ENCODE measurements at regions not wholly inside any gene's neighbourhood (a gene's known extent, or its start where the extent isn't known, plus 50 kb on each side); places are given as distances from the start of the nearest gene placed in this dataset.
"Not testable (repeated sequence)": the region's sequence is repeated elsewhere in the genome, so short reads cannot be mapped to it uniquely, and the experiment has no call there.

- FAIRE-seq: no peak
These were observed 59.2 kb upstream of the TMEM47 start for GRCh38 chrX:34716302-34716701.

GRCh38 chrX:34734383-34734782, 77.3 kb upstream of the TMEM47 start:
- FAIRE-seq: no peak

GRCh38 chrX:34744521-34744920, 87.4 kb upstream of the TMEM47 start:
- FAIRE-seq: no peak

- FAIRE-seq: no peak
These were observed 92.8 kb upstream of the TMEM47 start for GRCh38 chrX:34749896-34750295.

GRCh38 chrX:34764852-34765361, 107.8 kb upstream of the TMEM47 start:
- no peak for FAIRE-seq

GRCh38 chrX:34768290-34768689, 111.2 kb upstream of the TMEM47 start:
- no peak for FAIRE-seq

- FAIRE-seq: no peak
These were observed 113.4 kb upstream of the TMEM47 start for GRCh38 chrX:34770511-34770910.

GRCh38 chrX:34778916-34779315, 121.8 kb upstream of the TMEM47 start:
- FAIRE-seq: no peak

- FAIRE-seq: no peak
These were observed 132.9 kb upstream of the TMEM47 start for GRCh38 chrX:34790026-34790425.

GRCh38 chrX:34805951-34806350, 136.6 kb upstream of the FAM47B start:
- no peak for FAIRE-seq

GRCh38 chrX:34809096-34809495, 133.5 kb upstream of the FAM47B start:
- FAIRE-seq: no peak

- FAIRE-seq: no peak
These were observed 132.2 kb upstream of the FAM47B start for GRCh38 chrX:34810364-34810763.

- no peak for FAIRE-seq
These were observed 131.7 kb upstream of the FAM47B start for GRCh38 chrX:34810916-34811315.

GRCh38 chrX:34813618-34814017, 129.0 kb upstream of the FAM47B start:
- FAIRE-seq: no peak

- FAIRE-seq: no peak
These were observed 115.6 kb upstream of the FAM47B start for GRCh38 chrX:34826964-34827363.

GRCh38 chrX:34839451-34839850, 103.1 kb upstream of the FAM47B start:
- FAIRE-seq: no peak

- FAIRE-seq: not testable (repeated sequence)
These were observed 101.4 kb upstream of the FAM47B start for GRCh38 chrX:34841205-34841604.

GRCh38 chrX:34848281-34848680, 94.3 kb upstream of the FAM47B start:
- no peak for FAIRE-seq

GRCh38 chrX:34849371-34849770, 93.2 kb upstream of the FAM47B start:
- no peak for FAIRE-seq

- FAIRE-seq: no peak
These were observed 83.4 kb upstream of the FAM47B start for GRCh38 chrX:34859191-34859590.

- no peak for FAIRE-seq
These were observed 78.7 kb upstream of the FAM47B start for GRCh38 chrX:34863906-34864305.

GRCh38 chrX:34866646-34867045, 76.0 kb upstream of the FAM47B start:
- no peak for FAIRE-seq

GRCh38 chrX:34868633-34869032, 74.0 kb upstream of the FAM47B start:
- no peak for FAIRE-seq

GRCh38 chrX:34873500-34874225, 68.9 kb upstream of the FAM47B start:
- no peak for FAIRE-seq

- FAIRE-seq: no peak
These were observed 67.8 kb upstream of the FAM47B start for GRCh38 chrX:34874763-34875162.

Data from islet of Langerhans (tissue), 1 donor.